Retinal pigment epithelial cell (primary cell): ENCODE measurements at regions not wholly inside any gene's neighbourhood (a gene's known extent, or its start where the extent isn't known, plus 50 kb on each side); places are given as distances from the start of the nearest gene placed in this dataset.

ENCODE experiments used
- DNase-seq: peaks from one replicate; pipeline ENCODE4 v3.0.0-alpha.2; 2010; ENCODE audit warnings: low read depth
- H3K4me3 ChIP-seq: 2 replicates; pipeline ENCODE4 v1.5.1; 2011; ENCODE audit warnings: mild to moderate bottlenecking, low read length, control low read depth, moderate library complexity
- TF ChIP-seq, protein P1 (sequence below): conservative IDR thresholded peaks from 2 replicates; pipeline ENCODE4 v1.5.1; 2011; ENCODE audit warnings: low read depth, low read length, control low read depth, inconsistent platforms

DNA sequence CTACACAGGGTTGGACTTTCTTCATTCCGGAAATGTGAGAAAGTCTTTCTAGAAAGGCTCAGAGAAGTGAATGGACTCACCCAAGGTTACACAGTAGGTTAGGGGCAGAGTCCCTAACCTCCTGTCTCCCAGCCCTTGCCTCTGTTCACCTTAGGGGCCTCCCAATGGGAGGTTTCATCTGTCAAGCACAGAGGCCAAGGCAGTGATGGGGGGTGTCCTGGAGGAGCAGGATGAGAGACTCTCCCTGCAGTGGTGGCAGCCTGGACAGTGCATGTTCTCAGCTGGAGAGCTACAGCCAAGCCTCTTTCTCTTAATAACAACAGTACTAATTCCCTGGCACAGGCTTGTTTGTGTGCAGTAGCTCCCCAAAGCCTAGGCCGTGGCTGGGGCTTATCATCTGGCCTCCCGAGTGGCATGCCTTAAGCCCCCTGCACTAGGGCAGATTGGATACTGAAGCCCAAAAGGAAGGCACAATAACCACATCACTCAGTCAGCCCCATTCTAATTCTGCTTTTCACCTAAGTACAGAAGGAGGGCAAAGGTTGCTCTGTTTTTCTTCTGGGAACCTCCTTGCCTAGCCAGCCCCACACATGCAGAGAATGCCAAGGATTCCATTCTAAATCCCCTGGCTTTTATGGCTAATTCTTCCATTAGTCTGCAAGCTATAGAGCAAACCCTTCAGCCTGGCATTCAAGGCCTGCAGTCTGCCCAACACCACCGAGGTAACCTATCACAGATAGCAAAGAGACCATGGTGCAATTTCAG is 50.2 kb upstream of the XPA start:
- no peak overlapping the region for H3K4me3 ChIP-seq
- peak; percentile 93 for DNase-seq
- TF ChIP-seq, protein P1, sequence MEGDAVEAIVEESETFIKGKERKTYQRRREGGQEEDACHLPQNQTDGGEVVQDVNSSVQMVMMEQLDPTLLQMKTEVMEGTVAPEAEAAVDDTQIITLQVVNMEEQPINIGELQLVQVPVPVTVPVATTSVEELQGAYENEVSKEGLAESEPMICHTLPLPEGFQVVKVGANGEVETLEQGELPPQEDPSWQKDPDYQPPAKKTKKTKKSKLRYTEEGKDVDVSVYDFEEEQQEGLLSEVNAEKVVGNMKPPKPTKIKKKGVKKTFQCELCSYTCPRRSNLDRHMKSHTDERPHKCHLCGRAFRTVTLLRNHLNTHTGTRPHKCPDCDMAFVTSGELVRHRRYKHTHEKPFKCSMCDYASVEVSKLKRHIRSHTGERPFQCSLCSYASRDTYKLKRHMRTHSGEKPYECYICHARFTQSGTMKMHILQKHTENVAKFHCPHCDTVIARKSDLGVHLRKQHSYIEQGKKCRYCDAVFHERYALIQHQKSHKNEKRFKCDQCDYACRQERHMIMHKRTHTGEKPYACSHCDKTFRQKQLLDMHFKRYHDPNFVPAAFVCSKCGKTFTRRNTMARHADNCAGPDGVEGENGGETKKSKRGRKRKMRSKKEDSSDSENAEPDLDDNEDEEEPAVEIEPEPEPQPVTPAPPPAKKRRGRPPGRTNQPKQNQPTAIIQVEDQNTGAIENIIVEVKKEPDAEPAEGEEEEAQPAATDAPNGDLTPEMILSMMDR, result no peak

DNA sequence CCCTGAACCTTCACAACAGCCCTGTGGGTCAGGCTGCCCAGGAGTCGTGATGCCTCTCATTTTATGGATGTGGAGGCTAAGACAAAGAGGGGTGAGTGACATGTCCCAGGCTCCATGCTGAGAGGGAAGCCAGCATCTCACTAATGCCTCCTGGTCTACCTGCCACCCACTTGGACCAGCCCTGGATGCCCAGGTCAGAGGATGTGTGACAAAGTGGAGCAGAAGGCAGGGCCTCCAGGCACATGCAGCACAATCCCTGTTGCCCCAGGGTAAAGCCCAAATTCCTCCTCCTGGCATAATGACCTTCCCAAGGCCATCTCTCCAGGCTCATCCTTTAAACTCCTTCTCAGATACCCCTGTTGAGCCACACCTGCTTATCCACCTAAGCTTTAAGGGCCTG is 51.4 kb upstream of the XPA start:
- no peak for DNase-seq

DNA sequence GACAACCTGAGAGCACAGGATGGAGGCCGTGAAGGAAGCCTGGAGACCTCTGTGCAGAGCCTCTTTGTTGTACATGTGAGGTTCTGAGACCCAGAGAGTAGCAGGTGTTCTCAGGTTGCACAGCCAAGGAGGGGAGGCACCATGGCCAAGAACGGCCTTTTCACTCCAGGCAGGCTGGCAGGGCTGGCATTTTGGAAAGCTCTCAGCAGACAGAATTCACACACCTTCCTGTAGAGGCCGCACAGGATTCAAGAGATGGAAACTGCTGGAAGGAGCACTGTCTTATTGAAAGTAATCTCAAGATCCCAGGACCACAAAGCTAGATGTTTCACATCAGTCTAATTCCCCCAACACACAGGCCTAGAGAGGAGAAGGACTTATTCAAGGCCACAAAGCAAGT is 52.8 kb upstream of the XPA start:
- TF ChIP-seq, protein P1, result no peak
- DNase-seq, result no peak
- H3K4me3 ChIP-seq, result no peak overlapping the region

More for the DNA sequence above, 51.4 kb upstream of the XPA start:
- no peak overlapping the region for H3K4me3 ChIP-seq
- TF ChIP-seq, protein P1, result no peak

DNA sequence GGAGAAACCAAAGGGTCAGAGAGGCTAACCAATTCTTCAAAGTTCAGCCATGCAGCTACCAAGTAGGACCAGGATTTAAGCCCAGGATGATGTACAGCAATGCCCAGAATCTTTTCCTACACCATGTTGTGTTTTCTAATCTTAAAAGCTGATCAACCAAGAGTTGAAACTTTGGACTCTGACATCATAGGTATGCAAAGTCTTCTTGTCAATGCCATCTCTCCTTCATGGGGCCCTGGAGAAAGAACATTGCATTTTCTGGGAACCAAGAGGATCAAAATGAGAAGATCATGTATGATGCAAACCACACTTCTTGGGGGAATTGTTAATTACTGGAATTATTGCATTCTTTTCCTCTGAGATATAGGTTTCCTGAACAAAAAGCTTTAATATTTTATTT is 54.4 kb upstream of the XPA start:
- DNase-seq, result no peak
- no peak overlapping the region for H3K4me3 ChIP-seq
- TF ChIP-seq, protein P1, result no peak

DNA sequence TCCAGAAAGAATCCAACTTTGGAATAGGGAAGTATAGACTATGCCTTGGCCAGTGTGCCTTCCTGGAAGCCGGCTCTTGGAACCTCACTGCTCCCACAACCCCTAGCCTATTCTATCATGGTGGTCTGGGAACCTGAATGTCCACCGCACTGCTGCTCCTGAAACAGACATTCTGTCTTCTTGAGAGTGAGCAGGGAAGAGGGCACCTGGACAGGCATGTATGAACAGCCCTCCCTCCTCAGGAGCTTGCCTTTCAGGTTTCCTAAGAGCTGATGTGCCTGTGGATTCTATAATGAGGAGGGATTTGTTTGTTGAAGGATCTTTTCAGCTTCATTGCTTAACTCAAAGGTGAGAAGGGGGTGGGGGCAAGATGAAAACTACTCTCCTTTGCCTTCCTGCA is 55.1 kb upstream of the XPA start:
- DNase-seq, result no peak
- TF ChIP-seq, protein P1, result no peak
- H3K4me3 ChIP-seq, result no peak overlapping the region

DNA sequence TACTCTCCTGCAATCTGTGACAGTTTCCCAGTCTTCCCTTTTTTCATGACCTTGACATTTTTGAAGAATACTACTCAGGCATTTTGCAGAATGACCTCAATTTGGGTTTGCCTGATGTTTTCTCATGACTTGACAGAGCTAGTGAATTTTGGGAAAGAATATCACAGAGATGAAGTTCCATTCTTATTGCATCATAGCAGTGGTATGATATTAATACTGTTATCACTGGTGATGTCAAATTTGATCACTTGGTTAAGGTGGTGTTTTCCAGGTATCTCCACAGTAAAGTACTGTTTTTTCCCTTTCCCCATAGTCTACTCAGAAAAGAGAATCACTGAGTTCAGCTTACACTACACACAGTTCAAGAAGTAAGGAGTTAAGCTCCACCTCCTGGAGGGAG is 56.2 kb upstream of the XPA start:
- TF ChIP-seq, protein P1, result no peak
- no peak for DNase-seq

DNA sequence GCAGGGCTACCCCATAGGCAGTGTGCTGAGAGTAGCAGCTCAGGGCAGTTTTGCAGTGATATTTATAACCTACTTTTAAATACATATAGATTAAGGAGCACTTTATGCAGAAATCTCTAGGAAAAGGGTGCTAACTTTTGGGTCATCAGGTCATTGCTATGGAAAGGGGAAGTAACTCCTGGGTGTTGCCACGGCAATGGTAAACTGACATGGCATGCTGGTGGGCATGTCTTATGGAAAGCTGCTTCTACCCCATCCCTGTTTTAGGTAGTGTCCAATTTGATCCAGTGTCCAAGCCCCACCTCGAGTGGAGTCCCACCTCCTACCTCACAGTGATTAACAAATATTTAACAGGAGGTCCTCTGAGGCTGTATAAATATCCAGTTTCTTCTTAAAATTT is 56.8 kb upstream of the XPA start:
- TF ChIP-seq, protein P1, result no peak
- DNase-seq, result no peak
- no peak overlapping the region for H3K4me3 ChIP-seq

More for the DNA sequence above, 56.2 kb upstream of the XPA start:
- H3K4me3 ChIP-seq, result no peak overlapping the region
